Ishikawa (cell line): ENCODE measurements at regions not wholly inside any gene's neighbourhood (a gene's known extent, or its start where the extent isn't known, plus 50 kb on each side); places are given as distances from the start of the nearest gene placed in this dataset.

Experiments used
- CEBPB ChIP-seq: IDR thresholded peaks from 2 replicates; pipeline ENCODE4 v1.6.1; 2012
- CREB1 ChIP-seq: IDR thresholded peaks from 2 replicates; pipeline ENCODE4 v1.6.1; 2012; ENCODE audit warnings: low read depth
- EGR1 ChIP-seq: IDR thresholded peaks from 2 replicates; pipeline ENCODE4 v1.6.1; 2012
- EP300 ChIP-seq: IDR thresholded peaks from 2 replicates; pipeline ENCODE4 v1.6.1; 2012; ENCODE audit warnings: borderline replicate concordance
- FOXM1 ChIP-seq: IDR thresholded peaks from 2 replicates; pipeline ENCODE4 v1.6.1; 2012; ENCODE audit warnings: low read depth, borderline replicate concordance
- MAX ChIP-seq: IDR thresholded peaks from 2 replicates; pipeline ENCODE4 v1.6.1; 2012
- NFIC ChIP-seq: IDR thresholded peaks from 2 replicates; pipeline ENCODE4 v1.6.1; 2012
- RAD21 ChIP-seq: IDR thresholded peaks from 2 replicates; pipeline ENCODE4 v1.6.1; 2012; ENCODE audit warnings: low read depth
- REST ChIP-seq: IDR thresholded peaks from 2 replicates; pipeline ENCODE4 v1.6.1; 2012; ENCODE audit warnings: low read depth, mild to moderate bottlenecking
- TAF1 ChIP-seq: IDR thresholded peaks from 2 replicates; pipeline ENCODE4 v1.6.1; 2012; ENCODE audit warnings: low read depth, mild to moderate bottlenecking
- TCF12 ChIP-seq: IDR thresholded peaks from 2 replicates; pipeline ENCODE4 v1.6.1; 2012; ENCODE audit warnings: low read depth
- TEAD4 ChIP-seq: IDR thresholded peaks from 2 replicates; pipeline ENCODE4 v1.6.1; 2012
- USF1 ChIP-seq: IDR thresholded peaks from 2 replicates; pipeline ENCODE4 v1.6.1; 2012
- YY1 ChIP-seq: IDR thresholded peaks from 2 replicates; pipeline ENCODE4 v1.6.1; 2012; ENCODE audit warnings: low read depth
- ZBTB7A ChIP-seq: IDR thresholded peaks from 2 replicates; pipeline ENCODE4 v1.6.1; 2012; ENCODE audit warnings: low read depth

GRCh38 chr18:11224153-11224552, 74.8 kb upstream of the PIEZO2 start:
- TF ChIP-seq EGR1 = no peak
- no peak for TF ChIP-seq ZBTB7A
- TF ChIP-seq USF1 = no peak
- no peak for TF ChIP-seq TCF12
- TF ChIP-seq NFIC = no peak
- no peak for TF ChIP-seq TEAD4
- TF ChIP-seq CREB1 = no peak
- TF ChIP-seq MAX = no peak
- TF ChIP-seq CEBPB = no peak
- TF ChIP-seq REST = no peak
- TF ChIP-seq FOXM1 = no peak
- TF ChIP-seq TAF1 = no peak
- TF ChIP-seq RAD21 = no peak
- no peak for TF ChIP-seq EP300
- TF ChIP-seq YY1 = no peak

GRCh38 chr18:11219571-11219970, 70.2 kb upstream of the PIEZO2 start:
- TF ChIP-seq CREB1 (no peak), ZBTB7A (no peak), CEBPB (no peak), REST (no peak), YY1 (no peak), MAX (no peak), RAD21 (no peak)

- TF ChIP-seq YY1 = no peak
- TF ChIP-seq EGR1 = no peak
- TF ChIP-seq EP300 = no peak
- TF ChIP-seq RAD21 = no peak
- TF ChIP-seq USF1 = no peak
- TF ChIP-seq TAF1 = no peak
- no peak for TF ChIP-seq NFIC
- no peak for TF ChIP-seq TCF12
- no peak for TF ChIP-seq FOXM1
- TF ChIP-seq MAX = no peak
- no peak for TF ChIP-seq CEBPB
- no peak for TF ChIP-seq ZBTB7A
- TF ChIP-seq CREB1 = no peak
- TF ChIP-seq REST = no peak
- no peak for TF ChIP-seq TEAD4
Observed at GRCh38 chr18:11215216-11215615, 65.8 kb upstream of the PIEZO2 start.

GRCh38 chr18:11204020-11204419, 54.7 kb upstream of the PIEZO2 start:
- TF ChIP-seq CREB1 (no peak), EP300 (no peak)

- no peak for TF ChIP-seq EGR1
- no peak for TF ChIP-seq TAF1
- TF ChIP-seq MAX = no peak
- no peak for TF ChIP-seq YY1
Observed at GRCh38 chr18:11199477-11199876, 50.1 kb upstream of the PIEZO2 start.
